Chondrocyte (in vitro differentiated cells): ENCODE measurements at regions not wholly inside any gene's neighbourhood (a gene's known extent, or its start where the extent isn't known, plus 50 kb on each side); places are given as distances from the start of the nearest gene placed in this dataset.

ENCODE experiments used
- DNase-seq: peaks from one replicate; pipeline ENCODE4 v3.0.0; 2021; ENCODE audit warnings: mixed read lengths, low spot score
- H3K27ac Mint-ChIP-seq: one replicate; pipeline ENCODE4 v1.8.0; 2021; ENCODE audit warnings: mild to moderate bottlenecking, moderate library complexity, mixed read lengths; ENCODE audit not compliant: unreplicated experiment
- H3K27me3 Mint-ChIP-seq: 2 replicates; pipeline ENCODE4 v1.8.0; 2021; ENCODE audit warnings: low read depth, mixed read lengths
- H3K36me3 Mint-ChIP-seq: 2 replicates; pipeline ENCODE4 v1.8.0; 2021; ENCODE audit warnings: low read depth, mixed read lengths
- H3K4me1 Mint-ChIP-seq: 2 replicates; pipeline ENCODE4 v1.8.0; 2021; ENCODE audit warnings: low read depth, mild to moderate bottlenecking, mixed read lengths
- H3K4me3 Mint-ChIP-seq: one replicate; pipeline ENCODE4 v1.8.0; 2021; ENCODE audit warnings: mild to moderate bottlenecking, moderate library complexity, mixed read lengths; ENCODE audit not compliant: unreplicated experiment
- H3K9me3 Mint-ChIP-seq: 2 replicates; pipeline ENCODE4 v1.8.0; 2021; ENCODE audit warnings: low read depth, mixed read lengths
- CTCF ChIP-seq: fragments of 200-600 bp; sonication (generic); IDR thresholded peaks from 2 replicates; pipeline ENCODE4 v1.5.0; 2021; ENCODE audit warnings: antibody characterized with exemption, mild to moderate bottlenecking, moderate library complexity

DNA sequence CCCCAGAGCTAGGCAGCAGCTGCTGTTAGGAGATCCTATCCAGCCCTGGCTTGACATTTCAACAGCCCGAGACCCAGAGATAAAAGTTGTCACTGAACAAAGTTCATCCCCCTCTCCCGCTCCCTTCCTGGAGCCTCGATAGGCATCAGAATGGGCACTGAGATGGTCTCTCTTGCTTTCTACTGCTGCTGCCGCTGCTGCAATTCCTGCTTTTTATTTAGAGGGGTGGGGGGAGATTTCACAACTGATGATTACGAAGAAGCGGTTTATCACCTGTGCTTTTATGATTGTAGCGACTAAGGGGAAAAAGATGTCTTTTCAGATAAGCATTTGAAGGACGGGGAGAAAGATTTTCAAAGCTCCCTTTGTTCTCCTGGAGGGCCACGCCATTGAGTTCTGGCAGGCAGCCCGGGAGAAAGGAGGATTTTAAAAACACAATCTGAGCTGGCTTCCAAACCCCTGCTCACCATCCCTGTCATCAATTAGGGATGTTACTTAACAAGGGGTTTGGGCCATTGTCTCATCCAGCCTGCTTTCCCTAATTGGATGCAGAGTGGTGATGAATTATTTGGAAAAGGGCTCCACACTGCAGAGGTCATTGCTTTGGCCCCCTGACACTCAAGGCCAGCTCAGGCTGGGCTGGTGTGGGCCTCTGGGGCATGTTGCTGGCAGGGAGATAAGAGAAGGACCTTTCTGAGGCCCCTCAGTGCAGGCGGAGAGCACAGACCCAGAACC, 344.7 kb downstream of the BUD13 start:
- DNase-seq: no peak
- Mint-ChIP-seq H3K9me3 (no peaks in the 10 kb centered on the region), H3K27me3 (peaks cover 16% of the 10 kb centered on the region), H3K36me3 (no peaks in the 10 kb centered on the region), H3K4me3 (no peak overlapping the region), H3K4me1 (no peaks in the 10 kb centered on the region), H3K27ac (no peak overlapping the region)
- no peak for TF ChIP-seq CTCF

GRCh38 chr11:116427337-116427902, 345.4 kb downstream of the BUD13 start:
- no peak for TF ChIP-seq CTCF
- H3K4me1 Mint-ChIP-seq: no peaks in the 10 kb centered on the region
- no peak for DNase-seq
- H3K36me3 Mint-ChIP-seq: no peaks in the 10 kb centered on the region
- no peak overlapping the region for H3K4me3 Mint-ChIP-seq
- no peaks in the 10 kb centered on the region for H3K9me3 Mint-ChIP-seq
- peaks cover 16% of the 10 kb centered on the region for H3K27me3 Mint-ChIP-seq
- H3K27ac Mint-ChIP-seq: no peak overlapping the region

DNA sequence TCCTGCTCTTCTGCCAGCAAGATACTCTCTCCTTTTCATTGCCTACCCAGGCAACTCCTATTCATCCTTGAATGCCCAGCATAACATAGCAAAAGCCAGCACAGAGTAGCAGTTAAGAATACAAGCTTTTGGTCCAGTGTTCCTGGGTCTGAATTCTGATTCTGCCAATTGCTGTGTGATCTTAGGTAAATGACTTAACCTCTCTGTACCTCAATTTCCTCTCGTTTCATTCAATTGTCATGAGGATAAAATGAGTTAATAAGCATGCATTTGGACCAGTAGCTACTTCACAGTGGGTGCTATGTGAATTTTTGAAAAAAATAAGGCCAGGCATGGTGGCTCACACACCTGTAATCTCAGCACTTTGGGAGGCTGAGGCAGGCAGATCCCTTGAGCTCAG, 346.0 kb downstream of the BUD13 start:
- no peak for TF ChIP-seq CTCF
- no peaks in the 10 kb centered on the region for H3K36me3 Mint-ChIP-seq
- H3K9me3 Mint-ChIP-seq: no peaks in the 10 kb centered on the region
- no peak overlapping the region for H3K4me3 Mint-ChIP-seq
- H3K27me3 Mint-ChIP-seq: peaks cover 16% of the 10 kb centered on the region
- no peak for DNase-seq
- no peaks in the 10 kb centered on the region for H3K4me1 Mint-ChIP-seq
- H3K27ac Mint-ChIP-seq: no peak overlapping the region

DNA sequence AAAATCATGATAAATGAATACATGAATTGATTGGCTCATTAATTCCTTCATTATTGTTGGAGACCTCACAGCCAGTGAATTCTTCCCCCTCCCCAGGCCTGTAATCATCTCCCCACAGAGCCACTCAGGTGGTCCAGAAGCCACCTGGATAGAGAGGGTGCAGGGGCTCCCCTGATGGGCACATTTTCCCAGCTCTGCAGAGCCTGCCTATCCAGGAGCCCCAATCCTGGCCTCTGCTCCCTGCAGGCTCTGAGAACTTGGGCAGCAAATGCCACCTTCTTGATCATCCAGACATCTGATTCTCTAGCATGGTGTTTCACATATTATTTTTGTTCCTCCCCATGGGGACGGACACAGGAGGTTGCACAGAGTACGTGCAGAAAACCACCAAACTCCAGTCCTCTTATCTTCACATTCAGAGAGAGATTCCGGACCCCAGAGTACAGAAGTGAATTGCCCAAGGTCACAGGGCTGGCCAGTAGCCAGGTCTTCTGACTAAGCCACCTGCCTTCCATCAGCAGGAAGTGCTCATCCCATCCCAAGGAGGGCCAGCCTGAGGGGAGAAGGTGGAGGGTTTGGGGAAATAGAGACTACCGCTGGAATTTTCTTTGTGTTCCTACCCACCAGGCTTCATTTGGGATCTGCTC, 348.0 kb downstream of the BUD13 start:
- no peak overlapping the region for H3K27ac Mint-ChIP-seq
- H3K9me3 Mint-ChIP-seq: no peaks in the 10 kb centered on the region

More for the DNA sequence above, 348.0 kb downstream of the BUD13 start:
- Mint-ChIP-seq H3K4me1 (no peaks in the 10 kb centered on the region), H3K27me3 (peaks cover 18% of the 10 kb centered on the region), H3K4me3 (no peak overlapping the region), H3K36me3 (no peaks in the 10 kb centered on the region)
- DNase-seq: no peak
- no peak for TF ChIP-seq CTCF
